ENCODE measurements at regions not wholly inside any gene's neighbourhood (a gene's known extent, or its start where the extent isn't known, plus 50 kb on each side); places are given as distances from the start of the nearest gene placed in this dataset.

- TF ChIP-seq EZH2 (optimal IDR thresholded peaks at IDR 0.05; ENCODE audit: low read depth, low read length): no peak
- TF ChIP-seq, protein P1, sequence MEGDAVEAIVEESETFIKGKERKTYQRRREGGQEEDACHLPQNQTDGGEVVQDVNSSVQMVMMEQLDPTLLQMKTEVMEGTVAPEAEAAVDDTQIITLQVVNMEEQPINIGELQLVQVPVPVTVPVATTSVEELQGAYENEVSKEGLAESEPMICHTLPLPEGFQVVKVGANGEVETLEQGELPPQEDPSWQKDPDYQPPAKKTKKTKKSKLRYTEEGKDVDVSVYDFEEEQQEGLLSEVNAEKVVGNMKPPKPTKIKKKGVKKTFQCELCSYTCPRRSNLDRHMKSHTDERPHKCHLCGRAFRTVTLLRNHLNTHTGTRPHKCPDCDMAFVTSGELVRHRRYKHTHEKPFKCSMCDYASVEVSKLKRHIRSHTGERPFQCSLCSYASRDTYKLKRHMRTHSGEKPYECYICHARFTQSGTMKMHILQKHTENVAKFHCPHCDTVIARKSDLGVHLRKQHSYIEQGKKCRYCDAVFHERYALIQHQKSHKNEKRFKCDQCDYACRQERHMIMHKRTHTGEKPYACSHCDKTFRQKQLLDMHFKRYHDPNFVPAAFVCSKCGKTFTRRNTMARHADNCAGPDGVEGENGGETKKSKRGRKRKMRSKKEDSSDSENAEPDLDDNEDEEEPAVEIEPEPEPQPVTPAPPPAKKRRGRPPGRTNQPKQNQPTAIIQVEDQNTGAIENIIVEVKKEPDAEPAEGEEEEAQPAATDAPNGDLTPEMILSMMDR (IDR thresholded peaks at IDR 0.05; ENCODE audit: low read length): no peak
- no peak for TF ChIP-seq EZH2phosphoT487 (IDR thresholded peaks at IDR 0.05; ENCODE audit: low read length)
These were observed 222.6 kb upstream of the FOXF1 start for GRCh38 chr16:86287664-86288201.
